ENCODE measurements at regions not wholly inside any gene's neighbourhood (a gene's known extent, or its start where the extent isn't known, plus 50 kb on each side); places are given as distances from the start of the nearest gene placed in this dataset.

GRCh38 chr7:116447966-116448839 lies 51.3 kb upstream of the CAV2 start:
- no peak for TF ChIP-seq CTCF (IDR thresholded peaks at IDR 0.05; ENCODE audit: low read length)
- TF ChIP-seq EZH2 (optimal IDR thresholded peaks at IDR 0.05; ENCODE audit: low read depth, low read length): no peak
- no peak for TF ChIP-seq EZH2phosphoT487 (IDR thresholded peaks at IDR 0.05; ENCODE audit: low read length)
